ENCODE measurements at regions not wholly inside any gene's neighbourhood (a gene's known extent, or its start where the extent isn't known, plus 50 kb on each side); places are given as distances from the start of the nearest gene placed in this dataset.
"Not testable (repeated sequence)": the region's sequence is repeated elsewhere in the genome, so short reads cannot be mapped to it uniquely, and the experiment has no call there.

DNA sequence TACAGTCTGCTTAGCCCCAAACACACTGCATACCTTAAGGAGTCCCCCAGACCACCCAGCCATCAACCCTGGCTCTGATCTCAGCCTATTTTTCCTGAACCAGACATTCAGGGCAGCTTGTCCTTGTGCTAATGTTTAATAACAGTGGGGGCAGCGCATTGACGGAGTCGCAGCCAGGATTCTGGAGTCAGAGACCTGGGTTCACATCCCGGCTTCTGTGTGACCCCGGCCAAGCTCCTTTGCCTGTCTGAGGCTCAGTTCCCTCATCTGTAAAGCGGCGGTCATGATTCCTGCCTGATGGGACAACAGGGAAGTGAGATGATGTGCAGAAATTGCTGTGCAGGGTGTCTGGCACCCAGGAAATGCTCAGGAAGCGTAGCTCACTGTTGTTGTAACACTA is 63.1 kb downstream of the MATN1 start:
- no peak for DNase-seq (ENCODE audit: low read depth)

DNA sequence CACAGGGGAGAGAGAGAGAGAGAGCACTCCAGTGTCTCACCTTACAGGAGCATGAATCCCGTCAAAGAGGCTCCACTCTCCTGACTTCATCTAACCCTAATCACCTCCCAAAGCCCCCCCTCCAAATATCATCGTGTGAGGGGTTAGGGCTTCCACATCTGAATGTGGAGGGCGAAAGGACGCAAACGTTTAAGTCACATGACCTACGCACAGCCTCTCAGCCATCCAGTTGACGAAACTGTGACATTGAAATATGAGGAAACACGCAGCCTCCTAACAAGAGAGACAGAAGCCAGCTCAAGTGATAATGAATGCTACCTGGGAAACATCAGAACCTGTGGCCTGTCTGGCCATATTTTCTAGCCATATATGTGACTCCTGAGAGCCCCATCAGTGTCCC is 63.7 kb downstream of the MATN1 start:
- no peak for DNase-seq (ENCODE audit: low read depth)

DNA sequence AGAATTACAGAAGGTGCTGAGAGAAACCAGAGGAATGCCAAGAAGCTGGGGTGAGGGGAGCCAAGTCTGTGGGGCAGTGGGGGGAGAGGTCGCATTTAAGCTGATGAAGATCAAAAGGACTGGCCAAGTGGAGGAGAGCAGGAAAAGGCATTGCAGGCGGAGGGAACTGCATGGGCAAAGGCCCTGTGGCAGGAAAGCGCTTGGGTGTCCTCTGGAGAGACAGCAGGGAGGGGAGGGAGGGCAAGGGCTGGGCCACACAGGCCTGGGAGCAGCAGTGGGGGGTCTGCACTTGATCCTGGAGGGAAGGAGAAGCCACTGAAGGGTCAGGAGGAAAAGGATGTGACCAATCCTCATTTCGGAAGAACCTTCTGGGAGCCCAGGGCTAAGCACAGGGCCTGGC is 65.0 kb downstream of the MATN1 start:
- DNase-seq (ENCODE audit: low read depth), result not testable (repeated sequence)

DNA sequence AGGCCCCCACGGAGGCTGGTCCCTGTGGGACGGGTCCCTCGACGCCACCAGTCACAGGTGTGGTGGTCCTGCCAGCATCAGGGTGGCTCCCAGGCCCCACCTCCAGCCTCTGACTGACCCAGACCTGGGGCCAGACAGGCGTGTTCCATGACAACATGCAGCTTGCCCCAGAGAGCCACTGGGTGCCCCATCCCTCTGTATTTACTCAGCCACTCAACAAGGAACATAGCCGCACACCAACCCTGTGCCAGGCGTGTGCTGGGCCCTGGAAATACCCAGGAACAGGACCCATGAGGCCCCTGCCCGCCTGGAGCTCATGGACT is 65.4 kb downstream of the MATN1 start:
- no peak for DNase-seq (ENCODE audit: low read depth)

DNA sequence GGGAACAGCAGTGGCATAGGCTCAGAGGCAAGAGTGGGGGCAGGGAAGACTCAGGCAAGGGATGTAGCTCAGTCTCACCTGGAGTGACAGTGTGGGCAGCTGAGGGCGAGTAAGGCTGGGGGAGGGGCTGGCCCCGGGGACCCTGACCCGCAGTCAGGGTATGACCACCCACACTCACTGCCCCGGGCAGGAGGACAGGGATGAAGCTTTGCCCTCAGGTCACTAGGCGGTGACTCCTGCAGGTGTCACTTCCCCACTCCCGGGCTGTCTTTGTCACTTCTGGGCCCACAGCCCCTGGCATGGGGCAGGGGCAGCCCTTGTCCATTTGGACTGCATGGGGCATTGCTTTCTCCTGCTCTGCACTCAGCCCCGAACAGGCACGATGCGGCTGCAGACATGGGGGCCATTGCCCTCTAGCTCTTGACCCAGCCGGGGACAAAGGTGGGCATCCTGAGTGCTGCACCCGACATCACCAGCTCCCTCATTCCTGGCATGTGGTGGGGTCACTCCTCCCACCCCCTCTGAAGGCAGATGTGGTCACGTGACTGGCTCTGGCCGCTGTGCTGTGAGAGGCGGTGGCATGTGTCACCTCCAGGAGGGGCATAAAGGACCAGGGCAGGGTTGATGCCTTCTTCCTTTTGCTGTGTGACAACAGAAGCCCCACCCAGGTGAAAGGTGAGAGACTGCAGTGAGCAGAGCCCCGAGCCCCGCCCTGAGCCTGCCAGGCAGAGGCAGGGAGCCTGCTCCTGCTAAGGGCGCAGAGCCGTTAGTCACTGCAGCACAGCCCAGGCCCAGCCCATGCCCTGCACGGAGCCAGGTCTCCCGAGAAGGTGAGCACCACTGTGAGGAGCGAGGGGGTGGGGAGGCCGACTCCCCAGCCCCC is 66.0 kb downstream of the MATN1 start:
- no peak for DNase-seq (ENCODE audit: low read depth)

DNA sequence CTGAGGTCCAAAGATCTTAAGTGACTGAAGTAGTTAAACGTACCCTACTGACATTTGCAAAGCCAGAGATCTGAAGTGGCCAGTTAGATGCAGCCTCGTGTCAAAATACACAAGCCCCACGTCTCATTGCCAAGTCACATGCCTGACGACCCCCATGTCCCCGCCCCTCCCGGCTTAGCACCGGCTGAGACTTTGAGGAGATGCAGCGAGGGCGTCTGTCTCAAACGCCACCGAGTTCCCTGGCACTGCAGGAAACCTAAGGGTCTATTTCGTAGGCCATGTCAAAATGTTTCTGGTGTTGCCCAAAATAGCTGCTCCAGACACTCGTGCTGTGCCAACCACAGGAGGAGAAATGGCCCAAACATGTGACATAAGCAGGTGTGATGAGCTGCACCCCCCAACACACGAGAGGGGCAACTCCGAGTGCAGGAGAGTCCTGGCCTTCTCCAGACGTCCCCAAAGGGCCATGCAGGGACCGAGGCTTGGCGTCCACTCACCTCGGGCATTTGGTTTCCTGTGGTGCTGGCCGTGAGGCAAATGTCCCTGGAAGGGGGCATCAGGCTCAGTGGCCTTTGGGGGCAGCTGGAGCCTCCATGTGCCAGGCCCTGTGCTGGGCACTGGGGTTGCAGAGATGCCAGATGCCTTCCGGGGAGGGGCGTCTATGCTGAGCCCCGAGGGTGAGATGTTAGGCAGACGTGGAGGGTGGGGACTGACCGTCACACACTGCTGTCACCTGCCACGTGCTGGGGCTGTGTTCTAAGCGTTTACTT is 67.0 kb downstream of the MATN1 start:
- no peak for DNase-seq (ENCODE audit: low read depth)

DNA sequence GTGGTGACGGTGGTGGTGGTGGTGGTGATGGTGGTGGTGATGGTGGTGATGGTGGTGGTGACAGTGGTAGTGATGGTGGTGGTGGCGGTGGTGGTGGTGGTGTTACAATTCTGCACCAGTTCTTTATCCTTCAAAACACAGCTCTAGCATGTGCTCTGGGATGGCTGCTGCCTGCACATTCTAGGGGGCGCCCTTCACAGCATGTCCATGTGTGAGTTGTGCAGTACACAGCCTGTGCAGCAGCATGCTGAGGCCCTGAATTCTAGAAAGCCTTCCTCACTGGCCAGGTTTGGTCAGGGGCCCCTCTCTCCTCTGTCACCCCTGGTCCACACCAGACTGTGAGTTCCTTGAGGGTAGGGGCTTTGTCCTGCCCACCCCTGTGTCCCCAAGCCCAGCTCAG is 67.7 kb downstream of the MATN1 start:
- no peak for DNase-seq (ENCODE audit: low read depth)

DNA sequence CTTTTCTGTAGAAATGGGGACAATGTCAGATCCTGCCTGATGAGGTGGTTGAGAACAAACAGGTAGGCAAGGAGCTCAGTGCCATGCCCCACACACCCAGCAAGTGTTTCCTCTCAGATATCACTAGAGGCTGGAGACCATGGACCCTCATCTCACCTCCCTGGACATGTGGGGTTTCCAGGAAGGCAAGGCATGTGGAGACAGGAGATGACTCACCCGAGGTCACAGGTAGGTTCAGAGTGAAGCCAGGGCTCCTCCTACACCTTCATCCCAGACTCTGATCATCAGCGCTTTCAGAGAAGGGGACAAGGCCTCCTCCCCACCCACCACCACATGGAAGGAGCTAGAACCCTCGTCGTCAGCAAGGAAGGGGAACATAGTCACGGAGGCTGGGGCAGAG is 69.2 kb downstream of the MATN1 start:
- no peak for DNase-seq (ENCODE audit: low read depth)

DNA sequence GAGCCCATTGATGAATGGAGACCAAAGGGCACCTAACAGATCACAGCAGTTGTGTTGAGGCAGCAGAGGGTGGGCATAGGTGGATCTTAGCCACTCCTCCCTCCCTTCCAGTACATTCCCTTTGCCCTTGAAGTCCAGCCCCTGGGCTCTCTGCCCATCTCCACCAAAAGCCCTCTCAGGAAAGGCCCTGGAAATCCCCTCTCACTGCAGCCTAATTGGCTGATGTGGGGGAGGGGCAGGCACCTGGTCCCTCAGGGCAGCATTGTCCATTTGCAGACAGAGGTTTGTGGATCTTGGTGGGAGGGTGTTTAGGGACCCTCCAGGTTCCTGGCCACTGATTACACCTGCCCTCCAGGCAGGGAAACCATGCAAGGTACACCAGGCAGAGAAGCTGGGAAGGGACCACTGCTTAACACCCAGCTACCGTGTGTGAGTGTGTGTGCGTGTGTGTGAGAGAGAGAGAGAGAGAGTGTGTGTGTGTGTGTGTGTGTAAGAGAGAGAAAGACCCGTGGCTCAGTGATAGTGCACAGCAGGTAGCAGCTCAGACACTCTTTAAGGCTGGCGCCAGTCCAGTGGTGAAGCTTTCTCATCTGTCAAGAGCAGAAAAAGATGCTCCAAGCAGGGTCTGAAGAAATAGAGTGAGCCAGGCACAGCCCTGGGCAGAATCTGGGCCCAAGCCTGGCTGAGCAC is 71.1 kb downstream of the MATN1 start:
- DNase-seq (ENCODE audit: low read depth), result no peak

DNA sequence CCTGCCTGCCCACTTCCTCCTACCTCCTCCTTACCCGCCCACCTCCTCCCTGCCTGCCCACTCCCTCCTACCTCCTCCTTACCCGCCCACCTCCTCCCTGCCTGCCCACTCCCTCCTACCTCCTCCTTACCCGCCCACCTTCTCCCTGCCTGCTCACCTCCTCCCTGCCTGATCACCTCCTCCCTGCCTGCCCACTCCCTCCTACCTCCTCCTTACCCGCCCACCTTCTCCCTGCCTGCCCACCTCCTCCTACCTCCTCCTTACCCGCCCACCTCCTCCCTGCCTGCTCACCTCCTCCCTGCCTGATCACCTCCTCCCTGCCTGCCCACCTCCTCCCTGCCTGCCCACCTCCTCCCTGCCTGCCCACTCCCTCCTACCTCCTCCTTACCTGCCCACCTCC is 72.0 kb downstream of the MATN1 start:
- DNase-seq (ENCODE audit: low read depth), result not testable (repeated sequence)

DNA sequence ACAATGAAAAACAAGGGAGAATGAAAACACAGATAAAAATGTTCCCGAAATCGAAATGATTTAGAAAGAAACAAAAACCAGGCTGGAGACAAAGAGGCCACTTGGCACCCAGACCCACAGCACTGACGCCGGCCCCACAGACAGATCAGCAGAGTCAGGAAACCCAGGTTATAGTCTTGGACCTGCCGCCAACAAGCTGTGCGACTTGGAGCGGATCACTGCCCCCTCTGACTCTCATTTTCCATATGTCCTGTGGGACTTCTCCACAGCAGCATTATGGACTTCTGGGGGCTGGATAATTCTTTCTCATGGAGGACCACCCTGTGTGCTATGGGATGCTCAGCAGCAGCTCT is 72.4 kb downstream of the MATN1 start:
- no peak for DNase-seq (ENCODE audit: low read depth)

DNA sequence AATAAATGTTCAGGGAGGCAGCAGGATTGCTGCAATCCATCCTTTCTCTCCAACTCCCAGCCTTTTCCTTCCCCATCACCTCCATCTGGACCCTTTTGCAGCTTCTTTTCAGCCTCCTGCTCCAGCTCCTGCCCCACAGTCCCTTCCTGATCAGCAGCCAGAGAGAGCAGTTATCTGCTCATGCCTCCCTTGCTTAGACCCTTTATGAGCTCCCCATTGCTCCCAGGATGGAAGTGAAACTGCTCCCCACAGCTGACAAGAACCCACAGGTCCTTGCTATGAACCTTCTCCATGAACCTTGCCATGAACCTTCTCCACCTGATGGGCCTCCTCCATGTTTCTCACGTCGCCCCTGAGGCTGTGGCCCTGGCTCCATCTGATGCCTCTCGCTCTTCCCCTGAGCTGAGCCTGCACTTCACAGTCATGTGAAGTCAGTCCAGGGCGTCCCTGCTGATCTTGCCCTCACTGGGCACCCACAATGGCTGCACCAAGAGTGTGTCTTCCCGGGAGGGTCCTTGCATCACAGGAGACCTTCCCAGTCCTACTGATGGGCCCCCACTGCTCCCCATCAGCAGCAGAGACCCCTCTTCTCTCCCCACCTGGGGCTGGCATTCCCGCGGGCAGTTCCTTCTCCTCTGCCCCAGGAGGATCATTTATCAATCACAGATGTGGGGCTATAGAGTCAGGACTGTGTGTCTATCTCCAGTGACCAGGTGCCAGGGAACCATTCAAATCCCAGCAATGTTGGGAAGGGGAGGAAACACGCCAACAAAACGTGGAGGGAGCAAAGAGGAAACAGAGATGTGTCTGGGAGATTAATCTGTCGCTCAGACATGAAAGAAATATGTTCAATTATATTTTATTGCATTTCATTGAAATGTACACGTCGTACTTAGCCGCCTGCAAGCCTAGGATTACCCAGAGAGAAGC is 73.1 kb downstream of the MATN1 start:
- DNase-seq (ENCODE audit: low read depth), result no peak

DNA sequence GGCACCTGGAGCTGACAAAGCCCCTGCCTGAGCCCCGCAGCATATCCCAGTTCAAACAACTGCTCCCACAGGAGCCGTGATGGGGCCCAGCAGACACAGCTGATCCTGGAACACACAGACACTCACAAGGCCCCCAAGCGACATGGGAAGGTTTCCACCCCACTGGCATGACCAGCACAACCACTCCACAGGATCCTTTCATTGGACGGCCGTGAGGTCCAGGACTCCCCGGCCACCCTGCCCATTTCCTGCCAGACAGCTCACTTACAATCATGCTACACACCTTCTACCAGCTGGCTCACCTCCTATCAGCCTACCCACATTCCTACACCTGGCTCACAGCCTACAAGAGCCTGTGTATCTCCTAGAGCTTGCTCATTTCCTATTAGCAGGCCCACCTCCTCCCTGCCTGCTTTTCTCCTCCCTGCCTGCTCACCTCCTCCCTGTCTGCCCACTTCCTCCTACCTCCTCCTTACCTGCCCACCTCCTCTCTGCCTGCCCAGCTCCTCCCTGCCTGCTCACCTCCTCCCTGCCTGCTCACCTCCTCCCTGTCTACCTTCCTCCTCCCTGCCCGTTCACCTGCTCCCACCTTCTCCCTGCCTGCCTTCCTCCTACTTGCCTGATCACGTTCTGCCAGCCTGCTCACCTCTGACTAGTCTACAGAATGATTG is 73.9 kb downstream of the MATN1 start:
- DNase-seq (ENCODE audit: low read depth), result no peak

DNA sequence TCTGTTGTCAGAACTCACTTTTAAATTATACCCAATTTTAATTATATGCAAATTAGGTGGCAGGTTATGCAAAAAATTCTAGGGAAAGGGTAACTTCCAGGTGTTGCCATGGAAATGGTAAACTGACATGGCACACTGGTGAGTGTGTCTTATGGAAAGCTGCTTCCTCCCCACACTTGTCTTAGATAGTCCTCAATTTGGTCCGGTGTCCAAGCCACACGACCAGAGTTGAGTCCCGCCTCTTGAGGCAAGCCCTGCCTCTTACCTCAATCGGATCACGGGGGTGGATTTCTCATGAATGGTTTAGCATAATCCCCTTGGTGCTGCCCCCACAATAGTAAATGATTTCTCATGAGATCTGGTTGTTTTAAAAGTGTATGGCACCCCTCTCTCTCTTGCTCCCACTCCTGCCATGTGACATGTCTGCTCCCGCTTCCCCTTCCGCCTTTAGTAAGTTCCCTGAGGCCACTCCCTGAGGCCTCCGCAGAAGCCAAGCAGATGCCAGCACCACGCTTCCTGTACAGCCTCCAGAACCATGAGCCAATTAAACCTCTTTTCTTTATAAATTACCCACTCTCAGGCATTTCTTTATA is 74.9 kb downstream of the MATN1 start:
- no peak for DNase-seq (ENCODE audit: low read depth)

DNA sequence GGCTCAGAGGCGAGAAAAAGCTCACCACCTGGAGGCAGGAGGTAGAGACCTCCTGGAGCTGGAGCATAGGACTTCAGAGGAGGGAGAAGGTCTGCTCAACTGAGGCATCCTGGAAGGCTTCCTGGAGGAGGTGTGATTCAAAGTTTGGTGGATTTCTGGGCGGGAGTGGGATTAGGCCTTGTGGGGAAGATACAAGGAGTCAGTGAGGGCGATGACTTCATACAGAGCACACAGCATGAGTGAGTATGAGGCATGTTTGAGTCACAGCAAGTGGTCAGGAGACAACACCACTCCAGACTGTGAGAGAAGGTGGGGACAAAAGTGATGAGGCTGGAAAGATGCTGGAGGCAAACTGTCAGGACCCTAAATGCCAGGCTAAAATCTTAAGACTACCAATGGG is 77.6 kb downstream of the MATN1 start:
- DNase-seq (ENCODE audit: low read depth), result no peak

DNA sequence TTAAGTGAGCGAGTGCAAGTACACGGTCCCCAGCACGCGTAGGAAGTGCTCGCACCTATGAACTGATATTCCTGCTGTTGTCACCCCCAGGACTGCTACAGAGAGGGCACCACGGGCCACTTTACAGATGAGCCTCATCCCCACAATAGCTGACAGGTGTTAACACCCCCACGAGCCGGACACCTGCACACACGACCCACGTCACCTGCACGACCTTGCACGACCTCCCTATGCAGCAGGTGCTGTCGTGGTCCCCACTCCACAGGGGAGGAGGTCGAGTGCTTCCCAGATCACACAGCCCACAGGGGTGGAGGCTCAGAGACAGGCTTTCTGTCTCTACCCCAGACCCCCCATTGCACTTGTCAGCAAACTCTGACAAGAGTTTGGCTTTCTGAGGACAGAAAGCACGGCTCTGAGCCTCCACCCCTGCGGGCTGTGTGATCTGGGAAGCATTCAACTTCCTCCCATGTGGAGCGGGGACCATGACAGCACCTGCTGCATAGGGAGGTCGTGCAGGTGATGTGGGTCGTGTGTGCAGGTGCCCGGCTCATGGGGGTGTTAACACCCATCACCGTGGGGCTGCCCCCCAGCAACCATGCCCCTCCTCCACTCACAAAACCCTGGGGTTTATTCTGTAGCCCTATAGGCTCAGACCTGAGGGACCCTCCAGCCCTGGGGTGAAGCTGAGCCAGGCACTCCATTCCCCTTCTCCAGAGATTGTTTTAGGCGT is 80.8 kb downstream of the MATN1 start:
- no peak for DNase-seq (ENCODE audit: low read depth)

DNA sequence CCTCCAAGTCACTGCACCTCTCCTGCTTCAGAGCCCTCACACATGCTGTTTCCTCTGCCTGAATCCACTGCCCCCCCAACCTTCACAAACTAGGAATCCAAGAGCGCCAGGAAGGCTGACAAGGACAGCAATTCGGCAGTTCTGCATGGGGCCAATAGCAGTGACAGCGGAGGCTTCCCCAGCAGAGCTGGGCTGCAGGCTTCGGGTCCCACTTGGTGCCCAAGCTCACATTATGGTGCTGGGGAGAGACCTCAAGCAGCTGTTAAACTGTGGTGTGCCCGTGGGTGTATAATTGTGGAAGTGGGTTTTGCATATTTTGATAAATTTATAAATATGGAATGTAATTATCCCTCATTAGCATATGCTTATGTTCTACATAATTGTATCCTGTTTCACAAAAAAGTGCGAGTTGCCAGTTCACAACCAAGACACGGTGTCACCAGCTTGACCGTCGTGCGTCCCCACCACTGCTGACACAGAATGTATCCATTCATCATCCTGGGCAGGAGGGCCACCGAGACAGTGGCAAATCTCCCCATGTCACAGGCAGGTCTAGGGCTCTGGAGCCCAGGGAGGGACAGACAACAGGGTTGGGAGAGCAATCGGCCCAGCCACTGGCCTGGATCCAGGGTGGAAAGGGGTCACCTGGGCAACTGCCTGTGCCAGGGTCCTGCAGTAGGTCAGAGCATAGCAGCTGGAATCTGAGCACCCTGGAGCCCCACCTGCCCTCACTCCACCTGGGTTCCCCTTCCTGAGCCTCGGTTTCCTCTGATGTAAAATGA is 81.6 kb downstream of the MATN1 start:
- DNase-seq (ENCODE audit: low read depth), result no peak

DNA sequence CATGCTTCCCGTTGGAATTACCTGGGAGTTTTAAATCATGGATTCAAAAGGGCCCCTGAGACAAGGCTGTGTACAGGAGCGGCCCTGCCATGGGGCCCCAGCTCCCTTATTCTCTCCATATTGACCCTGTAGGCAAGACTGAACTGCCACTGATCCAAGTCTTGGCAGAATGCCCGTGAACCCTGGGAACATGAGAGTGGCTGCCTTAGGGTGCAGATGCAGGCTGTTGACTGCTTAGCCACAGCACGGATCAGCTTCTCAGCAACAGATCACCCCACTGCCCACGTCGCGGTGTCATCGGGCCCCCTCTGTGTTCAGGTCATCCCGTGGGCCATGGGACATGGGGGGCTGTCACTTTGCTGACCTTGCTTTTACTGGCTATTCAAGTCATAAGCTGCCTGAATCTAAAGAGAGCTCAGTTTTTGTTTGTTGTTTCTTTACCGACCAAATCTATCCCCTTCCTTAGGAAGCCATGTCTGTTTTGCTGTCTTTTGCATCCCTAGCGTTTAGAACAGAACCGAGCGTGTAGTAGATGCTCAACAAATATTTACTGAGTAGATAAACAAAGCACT is 83.4 kb downstream of the MATN1 start:
- DNase-seq (ENCODE audit: low read depth), result no peak

DNA sequence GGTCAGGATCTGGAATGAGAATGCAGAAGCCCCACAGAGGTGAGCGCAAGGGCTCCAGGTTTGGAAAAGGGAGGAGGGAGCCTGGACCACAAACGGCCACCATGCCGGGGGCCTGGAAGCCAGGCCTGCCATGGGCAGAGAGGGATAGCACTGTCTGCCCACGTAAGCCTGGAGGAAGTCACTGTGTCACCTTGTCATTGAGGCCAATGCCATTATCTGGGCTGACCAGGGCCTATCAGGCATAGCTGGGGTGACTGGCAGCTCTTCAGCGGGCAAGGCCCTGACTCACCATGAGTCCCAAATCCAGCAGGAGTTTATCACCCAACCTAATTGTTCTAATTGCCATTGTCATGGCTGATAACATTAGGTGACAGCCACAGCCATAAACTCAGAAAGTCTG is 84.6 kb downstream of the MATN1 start:
- no peak for DNase-seq (ENCODE audit: low read depth)
